ENCODE measurements at regions not wholly inside any gene's neighbourhood (a gene's known extent, or its start where the extent isn't known, plus 50 kb on each side); places are given as distances from the start of the nearest gene placed in this dataset.
"Not testable (repeated sequence)": the region's sequence is repeated elsewhere in the genome, so short reads cannot be mapped to it uniquely, and the experiment has no call there.

- POLR2A ChIA-PET: no interaction called here
Observed at GRCh38 chr3:75262661-75263060, 401.5 kb upstream of the FRG2C start.

GRCh38 chr3:75265897-75266296 lies 398.2 kb upstream of the FRG2C start:
- DNase-seq (ENCODE audit: low spot score): no peak
- no TSS peak for BruUV-seq (replicated peaks)
- CTCF ChIA-PET (ENCODE audit: unreplicated experiment): no interaction called here
- H2AFZ ChIP-seq (ENCODE audit: low read length): no peak overlapping the region
- H3K4me2 ChIP-seq (ENCODE audit: low read length): no peak overlapping the region
- no peaks in the 10 kb centered on the region for H3K36me3 ChIP-seq (ENCODE audit: insufficient read depth, low read length)
- POLR2A ChIA-PET: no interaction called here
- no peak overlapping the region for H3K27ac ChIP-seq (ENCODE audit: low read depth, low read length, poor library complexity, severe bottlenecking)
- H3K9me2 ChIP-seq (ENCODE audit: insufficient read depth, low read length): no peaks in the 10 kb centered on the region
- H3K4me1 ChIP-seq (ENCODE audit: insufficient read depth, low read length, poor library complexity, severe bottlenecking): no peaks in the 10 kb centered on the region
- no peaks in the 10 kb centered on the region for H4K20me1 ChIP-seq (ENCODE audit: insufficient read depth, low read length)
- no peak overlapping the region for H3K4me3 ChIP-seq (ENCODE audit: low read depth, low read length, poor library complexity, severe bottlenecking)
- H3K9me3 ChIP-seq (ENCODE audit: low read length): no peaks in the 10 kb centered on the region
- TF ChIP-seq CTCF (conservative IDR thresholded peaks at IDR 0.05; ENCODE audit: low read length): no peak
- TF ChIP-seq EZH2phosphoT487 (IDR thresholded peaks at IDR 0.05; ENCODE audit: borderline replicate concordance, low read depth, low read length): no peak
- no peaks in the 10 kb centered on the region for H3K79me2 ChIP-seq (ENCODE audit: insufficient read depth, low read depth, low read length)
- intact Hi-C loops (cut with micrococcal nuclease; ENCODE audit: unreplicated experiment): no loop called here

More at GRCh38 chr3:75262661-75263060, 401.5 kb upstream of the FRG2C start:
- H3K27ac ChIP-seq (ENCODE audit: low read depth, low read length, poor library complexity, severe bottlenecking): no peak overlapping the region
- H3K36me3 ChIP-seq (ENCODE audit: insufficient read depth, low read length): no peaks in the 10 kb centered on the region
- intact Hi-C loops (cut with micrococcal nuclease; ENCODE audit: unreplicated experiment): no loop called here
- no peak overlapping the region for H2AFZ ChIP-seq (ENCODE audit: low read length)
- TF ChIP-seq CTCF (conservative IDR thresholded peaks at IDR 0.05; ENCODE audit: low read length) (no peak), EZH2phosphoT487 (IDR thresholded peaks at IDR 0.05; ENCODE audit: borderline replicate concordance, low read depth, low read length) (no peak)
- H4K20me1 ChIP-seq (ENCODE audit: insufficient read depth, low read length): no peaks in the 10 kb centered on the region
- CTCF ChIA-PET (ENCODE audit: unreplicated experiment): no interaction called here
- BruUV-seq (replicated peaks): no TSS peak
- H3K4me3 ChIP-seq (ENCODE audit: low read depth, low read length, poor library complexity, severe bottlenecking): no peak overlapping the region
- no peaks in the 10 kb centered on the region for H3K79me2 ChIP-seq (ENCODE audit: insufficient read depth, low read depth, low read length)
- H3K4me2 ChIP-seq (ENCODE audit: low read length): no peak overlapping the region
- no peaks in the 10 kb centered on the region for H3K9me2 ChIP-seq (ENCODE audit: insufficient read depth, low read length)
- no peaks in the 10 kb centered on the region for H3K9me3 ChIP-seq (ENCODE audit: low read length)
- H3K4me1 ChIP-seq (ENCODE audit: insufficient read depth, low read length, poor library complexity, severe bottlenecking): no peaks in the 10 kb centered on the region
- no peak for DNase-seq (ENCODE audit: low spot score)

GRCh38 chr3:75268576-75268975 lies 395.6 kb upstream of the FRG2C start:
- H3K4me1 ChIP-seq (ENCODE audit: insufficient read depth, low read length, poor library complexity, severe bottlenecking); BruUV-seq (replicated peaks); H3K9me3 ChIP-seq (ENCODE audit: low read length); H3K4me2 ChIP-seq (ENCODE audit: low read length); H3K27ac ChIP-seq (ENCODE audit: low read depth, low read length, poor library complexity, severe bottlenecking); CTCF ChIA-PET (ENCODE audit: unreplicated experiment); H3K9me2 ChIP-seq (ENCODE audit: insufficient read depth, low read length); H3K79me2 ChIP-seq (ENCODE audit: insufficient read depth, low read depth, low read length); POLR2A ChIA-PET; H3K36me3 ChIP-seq (ENCODE audit: insufficient read depth, low read length); intact Hi-C loops (cut with micrococcal nuclease; ENCODE audit: unreplicated experiment); DNase-seq (ENCODE audit: low spot score); H2AFZ ChIP-seq (ENCODE audit: low read length); H3K4me3 ChIP-seq (ENCODE audit: low read depth, low read length, poor library complexity, severe bottlenecking); H4K20me1 ChIP-seq (ENCODE audit: insufficient read depth, low read length): not testable (repeated sequence)

- H3K9me2 ChIP-seq (ENCODE audit: insufficient read depth, low read length); DNase-seq (ENCODE audit: low spot score); H3K36me3 ChIP-seq (ENCODE audit: insufficient read depth, low read length); H4K20me1 ChIP-seq (ENCODE audit: insufficient read depth, low read length); H3K4me3 ChIP-seq (ENCODE audit: low read depth, low read length, poor library complexity, severe bottlenecking); H3K9me3 ChIP-seq (ENCODE audit: low read length); CTCF ChIA-PET (ENCODE audit: unreplicated experiment); H3K27ac ChIP-seq (ENCODE audit: low read depth, low read length, poor library complexity, severe bottlenecking); BruUV-seq (replicated peaks); H3K4me2 ChIP-seq (ENCODE audit: low read length); intact Hi-C loops (cut with micrococcal nuclease; ENCODE audit: unreplicated experiment); H2AFZ ChIP-seq (ENCODE audit: low read length); H3K4me1 ChIP-seq (ENCODE audit: insufficient read depth, low read length, poor library complexity, severe bottlenecking); H3K79me2 ChIP-seq (ENCODE audit: insufficient read depth, low read depth, low read length): not testable (repeated sequence)
- POLR2A ChIA-PET: interaction anchor here (1.0 kb wide), 1 partner anchor 19 kb away, joined by 3 read pairs; no protein-coding TSS in a partner anchor
Observed at GRCh38 chr3:75272237-75272636, 391.9 kb upstream of the FRG2C start.
